ENCODE measurements at regions not wholly inside any gene's neighbourhood (a gene's known extent, or its start where the extent isn't known, plus 50 kb on each side); places are given as distances from the start of the nearest gene placed in this dataset.
"Not testable (repeated sequence)": the region's sequence is repeated elsewhere in the genome, so short reads cannot be mapped to it uniquely, and the experiment has no call there.

- H3K9ac ChIP-seq (ENCODE audit: low read depth, low read length): no peak overlapping the region
- H3K27me3 ChIP-seq (ENCODE audit: insufficient read depth, low read length): no peaks in the 10 kb centered on the region
- no peaks in the 10 kb centered on the region for H3K4me1 ChIP-seq (ENCODE audit: insufficient read depth, low read length)
- H3K36me3 ChIP-seq (ENCODE audit: insufficient read depth, low read depth, low read length): no peaks in the 10 kb centered on the region
- no peak overlapping the region for H3K27ac ChIP-seq (ENCODE audit: low read length)
- H3K4me3 ChIP-seq (ENCODE audit: low read length): no peak overlapping the region
- peaks cover 27% of the 10 kb centered on the region for H3K9me3 ChIP-seq (ENCODE audit: insufficient read depth, low read depth, low read length)
These were observed 123.8 kb upstream of the PRDX6 start for GRCh38 chr1:173353350-173353749.

DNA sequence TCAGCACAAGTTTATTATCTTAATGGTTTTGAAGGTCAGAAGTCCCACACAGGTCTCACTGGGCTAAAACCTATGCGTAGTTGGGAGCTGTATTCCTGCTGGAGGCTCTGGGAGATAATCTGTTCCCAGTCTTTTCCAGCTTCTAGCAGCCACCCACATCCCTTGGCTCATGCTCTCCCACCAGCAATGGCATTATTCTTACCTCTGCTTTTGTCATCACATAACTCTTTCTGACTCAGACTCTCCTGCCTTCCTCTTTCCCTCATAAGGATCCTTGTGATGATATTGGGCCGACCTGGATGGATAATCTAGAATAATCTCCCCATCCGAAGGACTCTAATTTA lies 122.2 kb upstream of the PRDX6 start:
- no peaks in the 10 kb centered on the region for H3K36me3 ChIP-seq (ENCODE audit: insufficient read depth, low read depth, low read length)
- peaks cover 27% of the 10 kb centered on the region for H3K9me3 ChIP-seq (ENCODE audit: insufficient read depth, low read depth, low read length)
- no peak overlapping the region for H3K27ac ChIP-seq (ENCODE audit: low read length)
- H3K9ac ChIP-seq (ENCODE audit: low read depth, low read length): no peak overlapping the region
- H3K4me1 ChIP-seq (ENCODE audit: insufficient read depth, low read length): no peaks in the 10 kb centered on the region
- no peaks in the 10 kb centered on the region for H3K27me3 ChIP-seq (ENCODE audit: insufficient read depth, low read length)
- no peak overlapping the region for H3K4me3 ChIP-seq (ENCODE audit: low read length)

- Histone ChIP-seq H3K27ac (ENCODE audit: low read length) (no peak overlapping the region), H3K27me3 (ENCODE audit: insufficient read depth, low read length) (no peaks in the 10 kb centered on the region), H3K4me3 (ENCODE audit: low read length) (no peak overlapping the region), H3K9me3 (ENCODE audit: insufficient read depth, low read depth, low read length) (peaks cover 27% of the 10 kb centered on the region), H3K9ac (ENCODE audit: low read depth, low read length) (no peak overlapping the region), H3K4me1 (ENCODE audit: insufficient read depth, low read length) (no peaks in the 10 kb centered on the region), H3K36me3 (ENCODE audit: insufficient read depth, low read depth, low read length) (no peaks in the 10 kb centered on the region)
These were observed 121.7 kb upstream of the PRDX6 start for GRCh38 chr1:173355281-173356031.

DNA sequence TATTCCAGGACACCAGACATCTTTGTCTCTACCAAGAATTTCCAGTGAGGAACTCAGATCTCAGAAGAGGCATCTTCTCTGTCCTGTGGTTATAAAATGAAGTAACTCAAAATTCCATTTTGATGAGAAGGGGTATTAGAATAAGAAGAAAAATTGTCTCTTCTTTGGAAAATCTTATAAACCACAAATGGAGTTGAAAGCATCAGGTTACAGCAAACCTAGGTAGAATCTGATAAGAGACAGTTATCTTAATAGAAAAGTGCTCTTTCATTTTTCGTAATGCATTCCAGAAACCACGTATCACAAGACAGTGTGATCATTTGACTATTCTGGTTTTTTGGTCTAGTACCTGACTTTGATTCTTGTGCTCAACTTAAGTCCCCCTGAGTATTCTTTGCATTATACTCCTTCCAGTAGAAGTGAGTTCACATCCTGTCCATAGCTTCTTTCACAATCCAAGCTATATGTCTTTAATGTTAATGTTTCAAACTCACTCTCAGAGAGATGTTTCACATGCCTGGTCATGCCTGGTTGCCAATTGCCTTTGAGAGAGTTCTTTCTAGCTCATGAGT lies 120.9 kb upstream of the PRDX6 start:
- H3K4me1 ChIP-seq (ENCODE audit: insufficient read depth, low read length): no peaks in the 10 kb centered on the region
- peaks cover 26% of the 10 kb centered on the region for H3K9me3 ChIP-seq (ENCODE audit: insufficient read depth, low read depth, low read length)
- H3K9ac ChIP-seq (ENCODE audit: low read depth, low read length): no peak overlapping the region
- H3K27me3 ChIP-seq (ENCODE audit: insufficient read depth, low read length): no peaks in the 10 kb centered on the region
- no peaks in the 10 kb centered on the region for H3K36me3 ChIP-seq (ENCODE audit: insufficient read depth, low read depth, low read length)
- no peak overlapping the region for H3K27ac ChIP-seq (ENCODE audit: low read length)
- no peak overlapping the region for H3K4me3 ChIP-seq (ENCODE audit: low read length)

- Histone ChIP-seq H3K4me3 (ENCODE audit: low read length) (no peak overlapping the region), H3K36me3 (ENCODE audit: insufficient read depth, low read depth, low read length) (no peaks in the 10 kb centered on the region), H3K27ac (ENCODE audit: low read length) (no peak overlapping the region), H3K4me1 (ENCODE audit: insufficient read depth, low read length) (no peaks in the 10 kb centered on the region), H3K9me3 (ENCODE audit: insufficient read depth, low read depth, low read length) (no peaks in the 10 kb centered on the region), H3K27me3 (ENCODE audit: insufficient read depth, low read length) (no peaks in the 10 kb centered on the region), H3K9ac (ENCODE audit: low read depth, low read length) (no peak overlapping the region)
These were observed 116.6 kb upstream of the PRDX6 start for GRCh38 chr1:173360487-173361063.

GRCh38 chr1:173362543-173362942 lies 114.6 kb upstream of the PRDX6 start:
- no peaks in the 10 kb centered on the region for H3K36me3 ChIP-seq (ENCODE audit: insufficient read depth, low read depth, low read length)
- H3K27me3 ChIP-seq (ENCODE audit: insufficient read depth, low read length): no peaks in the 10 kb centered on the region
- H3K27ac ChIP-seq (ENCODE audit: low read length): no peak overlapping the region
- no peaks in the 10 kb centered on the region for H3K9me3 ChIP-seq (ENCODE audit: insufficient read depth, low read depth, low read length)
- no peak overlapping the region for H3K4me3 ChIP-seq (ENCODE audit: low read length)
- H3K9ac ChIP-seq (ENCODE audit: low read depth, low read length): no peak overlapping the region
- no peaks in the 10 kb centered on the region for H3K4me1 ChIP-seq (ENCODE audit: insufficient read depth, low read length)

- no peaks in the 10 kb centered on the region for H3K9me3 ChIP-seq (ENCODE audit: insufficient read depth, low read depth, low read length)
- no peaks in the 10 kb centered on the region for H3K4me1 ChIP-seq (ENCODE audit: insufficient read depth, low read length)
- H3K27me3 ChIP-seq (ENCODE audit: insufficient read depth, low read length): no peaks in the 10 kb centered on the region
- no peak overlapping the region for H3K9ac ChIP-seq (ENCODE audit: low read depth, low read length)
- no peak overlapping the region for H3K27ac ChIP-seq (ENCODE audit: low read length)
- no peak overlapping the region for H3K4me3 ChIP-seq (ENCODE audit: low read length)
- H3K36me3 ChIP-seq (ENCODE audit: insufficient read depth, low read depth, low read length): no peaks in the 10 kb centered on the region
These were observed 112.3 kb upstream of the PRDX6 start for GRCh38 chr1:173364827-173365226.

DNA sequence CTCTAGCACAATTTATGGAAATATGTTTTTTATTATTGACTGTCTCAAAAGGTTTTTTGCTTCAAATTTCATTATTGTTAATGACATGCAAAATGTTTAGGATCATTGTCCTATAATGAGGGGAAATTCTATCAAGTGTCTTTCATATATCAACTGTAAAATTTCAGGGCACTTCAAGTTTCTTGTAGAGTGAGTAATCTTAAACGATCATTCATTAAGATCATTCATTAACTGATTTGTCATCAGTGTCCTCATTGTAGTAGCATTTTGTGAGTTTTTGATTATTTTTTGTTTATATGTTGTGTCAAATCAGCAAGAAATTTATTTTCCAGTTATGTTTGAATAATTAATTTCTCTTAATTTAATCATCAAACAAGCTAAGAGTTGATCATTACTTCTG lies 111.8 kb upstream of the PRDX6 start:
- H3K36me3 ChIP-seq (ENCODE audit: insufficient read depth, low read depth, low read length): no peaks in the 10 kb centered on the region
- H3K4me3 ChIP-seq (ENCODE audit: low read length): no peak overlapping the region
- H3K4me1 ChIP-seq (ENCODE audit: insufficient read depth, low read length): no peaks in the 10 kb centered on the region
- H3K9ac ChIP-seq (ENCODE audit: low read depth, low read length): no peak overlapping the region
- H3K27ac ChIP-seq (ENCODE audit: low read length): no peak overlapping the region
- H3K27me3 ChIP-seq (ENCODE audit: insufficient read depth, low read length): no peaks in the 10 kb centered on the region
- H3K9me3 ChIP-seq (ENCODE audit: insufficient read depth, low read depth, low read length): no peaks in the 10 kb centered on the region

DNA sequence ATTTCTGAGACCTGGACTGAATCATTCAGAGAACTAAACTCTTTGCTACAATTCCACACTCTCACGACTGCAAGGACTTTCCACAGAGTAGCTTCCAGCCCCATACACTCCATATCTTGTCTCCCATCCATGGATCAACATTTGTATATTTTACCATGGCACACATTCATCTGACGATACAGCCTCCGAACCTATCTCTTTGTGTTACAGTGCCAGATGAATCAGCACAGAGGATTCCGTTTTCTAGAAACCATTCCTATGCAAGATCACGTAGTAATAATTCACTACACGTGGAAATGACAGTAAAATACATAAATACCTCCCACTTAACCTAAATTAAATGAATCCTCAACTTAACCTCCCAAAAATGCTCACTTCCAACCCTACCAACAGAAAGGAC lies 110.0 kb upstream of the PRDX6 start:
- H3K36me3 ChIP-seq (ENCODE audit: insufficient read depth, low read depth, low read length): no peaks in the 10 kb centered on the region
- H3K4me3 ChIP-seq (ENCODE audit: low read length): no peak overlapping the region
- no peaks in the 10 kb centered on the region for H3K9me3 ChIP-seq (ENCODE audit: insufficient read depth, low read depth, low read length)
- H3K4me1 ChIP-seq (ENCODE audit: insufficient read depth, low read length): no peaks in the 10 kb centered on the region
- H3K27ac ChIP-seq (ENCODE audit: low read length): no peak overlapping the region
- no peak overlapping the region for H3K9ac ChIP-seq (ENCODE audit: low read depth, low read length)
- H3K27me3 ChIP-seq (ENCODE audit: insufficient read depth, low read length): no peaks in the 10 kb centered on the region

DNA sequence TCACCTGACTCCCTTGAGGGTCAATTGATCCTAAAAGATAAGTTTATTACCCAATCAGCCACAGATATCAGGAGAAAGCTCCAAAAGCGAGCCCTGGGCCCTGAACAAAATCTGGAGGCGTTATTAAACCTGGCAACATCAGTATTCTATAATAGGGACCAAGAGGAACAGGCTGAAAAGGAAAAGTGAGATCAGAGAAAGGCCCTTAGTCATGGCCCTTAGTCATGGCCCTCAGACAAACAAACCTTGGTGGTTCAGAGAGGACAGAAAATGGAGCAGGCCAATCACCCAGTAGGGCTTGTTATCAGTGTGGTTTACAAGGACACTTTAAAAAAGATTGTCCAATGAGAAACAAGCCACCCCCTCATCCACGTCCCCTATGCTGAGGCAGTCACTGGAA lies 106.5 kb upstream of the PRDX6 start:
- H3K27me3 ChIP-seq (ENCODE audit: insufficient read depth, low read length); H3K27ac ChIP-seq (ENCODE audit: low read length); H3K4me1 ChIP-seq (ENCODE audit: insufficient read depth, low read length); H3K9me3 ChIP-seq (ENCODE audit: insufficient read depth, low read depth, low read length); H3K9ac ChIP-seq (ENCODE audit: low read depth, low read length); H3K4me3 ChIP-seq (ENCODE audit: low read length); H3K36me3 ChIP-seq (ENCODE audit: insufficient read depth, low read depth, low read length): not testable (repeated sequence)

- H3K9ac ChIP-seq (ENCODE audit: low read depth, low read length); H3K4me3 ChIP-seq (ENCODE audit: low read length); H3K27me3 ChIP-seq (ENCODE audit: insufficient read depth, low read length); H3K36me3 ChIP-seq (ENCODE audit: insufficient read depth, low read depth, low read length); H3K4me1 ChIP-seq (ENCODE audit: insufficient read depth, low read length); H3K9me3 ChIP-seq (ENCODE audit: insufficient read depth, low read depth, low read length); H3K27ac ChIP-seq (ENCODE audit: low read length): not testable (repeated sequence)
These were observed 101.1 kb upstream of the PRDX6 start for GRCh38 chr1:173376065-173376464.

- H3K9me3 ChIP-seq (ENCODE audit: insufficient read depth, low read depth, low read length): 0 out of 2 replicates have a peak, but pooled peaks cover 8% of the 10 kb centered on the region
- no peaks in the 10 kb centered on the region for H3K27me3 ChIP-seq (ENCODE audit: insufficient read depth, low read length)
- H3K27ac ChIP-seq (ENCODE audit: low read length): no peak overlapping the region
These were observed 99.9 kb upstream of the PRDX6 start for GRCh38 chr1:173377266-173377665.

More at GRCh38 chr1:173377266-173377665, 99.9 kb upstream of the PRDX6 start:
- Histone ChIP-seq H3K4me1 (ENCODE audit: insufficient read depth, low read length) (no peaks in the 10 kb centered on the region), H3K4me3 (ENCODE audit: low read length) (no peak overlapping the region), H3K9ac (ENCODE audit: low read depth, low read length) (no peak overlapping the region), H3K36me3 (ENCODE audit: insufficient read depth, low read depth, low read length) (no peaks in the 10 kb centered on the region)

Measured in iPS-20b (cell line).